Osteoblast (primary cell): ENCODE measurements at regions not wholly inside any gene's neighbourhood (a gene's known extent, or its start where the extent isn't known, plus 50 kb on each side); places are given as distances from the start of the nearest gene placed in this dataset.

Experiments used
- DNase-seq: peaks from one replicate; pipeline ENCODE4 v3.0.0; 2011; ENCODE audit warnings: low spot score, mixed read lengths; ENCODE audit not compliant: insufficient read length; ENCODE audit errors: missing footprints
- H2AFZ ChIP-seq: 2 replicates; pipeline ENCODE4 v1.6.0; 2011; ENCODE audit warnings: mild to moderate bottlenecking, low read length
- H3K27ac ChIP-seq: 2 replicates; pipeline ENCODE4 v1.5.1; 2011; ENCODE audit warnings: mild to moderate bottlenecking, low read depth, low read length, moderate library complexity
- H3K27me3 ChIP-seq: 2 replicates; pipeline ENCODE4 v1.6.0; 2012; ENCODE audit warnings: mild to moderate bottlenecking, control low read depth, inconsistent platforms, low read length, moderate library complexity; ENCODE audit not compliant: insufficient read depth
- H3K36me3 ChIP-seq: 2 replicates; pipeline ENCODE4 v1.5.1; 2011; ENCODE audit warnings: mild to moderate bottlenecking, low read length, control low read depth, moderate library complexity; ENCODE audit not compliant: insufficient read depth
- H3K4me1 ChIP-seq: 2 replicates; pipeline ENCODE4 v1.5.1; 2011; ENCODE audit warnings: mild to moderate bottlenecking, low read length, control low read depth, moderate library complexity; ENCODE audit not compliant: insufficient read depth
- H3K4me2 ChIP-seq: 2 replicates; pipeline ENCODE4 v1.6.0; 2011; ENCODE audit warnings: mild to moderate bottlenecking, low read length; ENCODE audit not compliant: insufficient read depth
- H3K4me3 ChIP-seq: fragments of 200-600 bp; sonication (generic); 3 replicates; pipeline ENCODE4 v1.5.1; 2012; ENCODE audit warnings: mild to moderate bottlenecking, low read length, inconsistent platforms; ENCODE audit not compliant: insufficient read depth
- H3K79me2 ChIP-seq: 2 replicates; pipeline ENCODE4 v1.6.0; 2012; ENCODE audit warnings: mild to moderate bottlenecking, low read length, control low read depth, inconsistent platforms; ENCODE audit not compliant: insufficient read depth
- H3K9me3 ChIP-seq: 2 replicates; pipeline ENCODE4 v1.5.1; 2011; ENCODE audit warnings: low read depth, low read length, control low read depth
- H4K20me1 ChIP-seq: 2 replicates; pipeline ENCODE4 v1.6.0; 2012; ENCODE audit warnings: mild to moderate bottlenecking, low read length, control low read depth; ENCODE audit not compliant: insufficient read depth
- CTCF ChIP-seq: IDR thresholded peaks from 2 replicates; pipeline ENCODE4 v1.5.1; 2011; ENCODE audit warnings: mild to moderate bottlenecking, low read depth, low read length, moderate library complexity; ENCODE audit errors: extremely low read depth

- no peaks in the 10 kb centered on the region for H3K79me2 ChIP-seq
- no peak for TF ChIP-seq CTCF
- H3K4me2 ChIP-seq = no peak overlapping the region
- H4K20me1 ChIP-seq = no peaks in the 10 kb centered on the region
- H2AFZ ChIP-seq = no peak overlapping the region
- no peak overlapping the region for H3K27ac ChIP-seq
- H3K4me1 ChIP-seq = no peaks in the 10 kb centered on the region
- no peaks in the 10 kb centered on the region for H3K27me3 ChIP-seq
- H3K4me3 ChIP-seq = no peak overlapping the region
- no peaks in the 10 kb centered on the region for H3K36me3 ChIP-seq
- DNase-seq = no peak
- no peaks in the 10 kb centered on the region for H3K9me3 ChIP-seq
Observed at GRCh38 chr10:83960125-83960524, 179.2 kb upstream of the GHITM start.

- H3K27me3 ChIP-seq = no peaks in the 10 kb centered on the region
- H3K4me1 ChIP-seq = no peaks in the 10 kb centered on the region
- no peak overlapping the region for H2AFZ ChIP-seq
- no peaks in the 10 kb centered on the region for H3K36me3 ChIP-seq
- no peak overlapping the region for H3K4me2 ChIP-seq
- no peaks in the 10 kb centered on the region for H3K9me3 ChIP-seq
- H3K27ac ChIP-seq = no peak overlapping the region
- no peak overlapping the region for H3K4me3 ChIP-seq
- H4K20me1 ChIP-seq = no peaks in the 10 kb centered on the region
- no peaks in the 10 kb centered on the region for H3K79me2 ChIP-seq
- no peak for TF ChIP-seq CTCF
- no peak for DNase-seq
Observed at GRCh38 chr10:83961620-83962019, 177.7 kb upstream of the GHITM start.

GRCh38 chr10:83963446-83963845 lies 175.9 kb upstream of the GHITM start:
- H3K27ac ChIP-seq = no peak overlapping the region
- no peak overlapping the region for H3K4me2 ChIP-seq
- H2AFZ ChIP-seq = no peak overlapping the region
- no peaks in the 10 kb centered on the region for H3K79me2 ChIP-seq
- no peaks in the 10 kb centered on the region for H3K36me3 ChIP-seq
- H3K4me3 ChIP-seq = no peak overlapping the region
- no peaks in the 10 kb centered on the region for H4K20me1 ChIP-seq
- H3K4me1 ChIP-seq = no peaks in the 10 kb centered on the region
- H3K27me3 ChIP-seq = no peaks in the 10 kb centered on the region
- TF ChIP-seq CTCF = no peak
- H3K9me3 ChIP-seq = no peaks in the 10 kb centered on the region
- peak; percentile 50 for DNase-seq

- H4K20me1 ChIP-seq = no peaks in the 10 kb centered on the region
- no peaks in the 10 kb centered on the region for H3K79me2 ChIP-seq
- no peak for TF ChIP-seq CTCF
- H3K4me2 ChIP-seq = no peak overlapping the region
- H3K9me3 ChIP-seq = no peaks in the 10 kb centered on the region
- H3K4me1 ChIP-seq = no peaks in the 10 kb centered on the region
- H3K27ac ChIP-seq = no peak overlapping the region
- H3K27me3 ChIP-seq = no peaks in the 10 kb centered on the region
- H3K4me3 ChIP-seq = no peak overlapping the region
- no peak overlapping the region for H2AFZ ChIP-seq
- no peak for DNase-seq
- H3K36me3 ChIP-seq = no peaks in the 10 kb centered on the region
Observed at GRCh38 chr10:83965473-83965872, 173.8 kb upstream of the GHITM start.
